ENCODE measurements at regions not wholly inside any gene's neighbourhood (a gene's known extent, or its start where the extent isn't known, plus 50 kb on each side); places are given as distances from the start of the nearest gene placed in this dataset.

DNA sequence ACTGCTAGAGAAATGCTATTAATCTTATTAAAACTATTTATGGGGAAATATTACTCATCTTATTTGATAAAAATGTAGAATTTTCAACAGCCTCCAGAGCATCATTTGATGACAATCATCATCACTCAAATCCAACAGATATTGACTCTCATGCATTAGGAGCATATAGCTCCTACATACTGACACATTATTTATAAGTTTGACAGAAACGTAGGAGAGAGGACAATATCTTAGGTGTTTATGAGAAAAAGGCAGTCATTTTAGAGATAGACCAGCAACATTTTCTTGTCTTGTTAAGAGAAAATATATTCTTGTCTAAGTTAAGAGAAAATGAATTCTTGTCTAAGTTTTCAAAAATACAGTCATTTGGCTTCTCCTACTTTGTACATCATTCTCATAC is 2550.2 kb downstream of the PCDH7 start:
- DNase-seq (ENCODE audit: low read depth): no peak
- no peaks in the 10 kb centered on the region for H3K36me3 ChIP-seq (ENCODE audit: control insufficient read depth, insufficient read depth, low read length)
- no peak for TF ChIP-seq CTCF (IDR thresholded peaks at IDR 0.05; ENCODE audit: insufficient read depth, low read length, poor library complexity, severe bottlenecking)
- H3K4me3 ChIP-seq (ENCODE audit: low read depth, low read length): no peak overlapping the region
- H3K27me3 ChIP-seq (ENCODE audit: control insufficient read depth, insufficient read depth, low read length): no peaks in the 10 kb centered on the region

- no peak for TF ChIP-seq CTCF (IDR thresholded peaks at IDR 0.05; ENCODE audit: insufficient read depth, low read length, poor library complexity, severe bottlenecking)
- H3K27me3 ChIP-seq (ENCODE audit: control insufficient read depth, insufficient read depth, low read length): no peaks in the 10 kb centered on the region
- H3K4me3 ChIP-seq (ENCODE audit: low read depth, low read length): no peak overlapping the region
- H3K36me3 ChIP-seq (ENCODE audit: control insufficient read depth, insufficient read depth, low read length): no peaks in the 10 kb centered on the region
- no peak for DNase-seq (ENCODE audit: low read depth)
These were observed 2552.6 kb downstream of the PCDH7 start for GRCh38 chr4:33272722-33273121.

- Histone ChIP-seq H3K4me3 (ENCODE audit: low read depth, low read length) (no peak overlapping the region), H3K36me3 (ENCODE audit: control insufficient read depth, insufficient read depth, low read length) (no peaks in the 10 kb centered on the region), H3K27me3 (ENCODE audit: control insufficient read depth, insufficient read depth, low read length) (no peaks in the 10 kb centered on the region)
- TF ChIP-seq CTCF (IDR thresholded peaks at IDR 0.05; ENCODE audit: insufficient read depth, low read length, poor library complexity, severe bottlenecking): no peak
- DNase-seq (ENCODE audit: low read depth): no peak
These were observed 2563.6 kb downstream of the PCDH7 start for GRCh38 chr4:33283818-33284217.

GRCh38 chr4:33296876-33297455 is 2576.8 kb downstream of the PCDH7 start:
- no peaks in the 10 kb centered on the region for H3K27me3 ChIP-seq (ENCODE audit: control insufficient read depth, insufficient read depth, low read length)
- no peak overlapping the region for H3K4me3 ChIP-seq (ENCODE audit: low read depth, low read length)
- no peak for TF ChIP-seq CTCF (IDR thresholded peaks at IDR 0.05; ENCODE audit: insufficient read depth, low read length, poor library complexity, severe bottlenecking)
- no peak for DNase-seq (ENCODE audit: low read depth)
- no peaks in the 10 kb centered on the region for H3K36me3 ChIP-seq (ENCODE audit: control insufficient read depth, insufficient read depth, low read length)

GRCh38 chr4:33302321-33302720 is 2582.2 kb downstream of the PCDH7 start:
- DNase-seq (ENCODE audit: low read depth): peak; percentile 12
- no peaks in the 10 kb centered on the region for H3K36me3 ChIP-seq (ENCODE audit: control insufficient read depth, insufficient read depth, low read length)
- no peaks in the 10 kb centered on the region for H3K27me3 ChIP-seq (ENCODE audit: control insufficient read depth, insufficient read depth, low read length)
- H3K4me3 ChIP-seq (ENCODE audit: low read depth, low read length): no peak overlapping the region
- no peak for TF ChIP-seq CTCF (IDR thresholded peaks at IDR 0.05; ENCODE audit: insufficient read depth, low read length, poor library complexity, severe bottlenecking)

DNA sequence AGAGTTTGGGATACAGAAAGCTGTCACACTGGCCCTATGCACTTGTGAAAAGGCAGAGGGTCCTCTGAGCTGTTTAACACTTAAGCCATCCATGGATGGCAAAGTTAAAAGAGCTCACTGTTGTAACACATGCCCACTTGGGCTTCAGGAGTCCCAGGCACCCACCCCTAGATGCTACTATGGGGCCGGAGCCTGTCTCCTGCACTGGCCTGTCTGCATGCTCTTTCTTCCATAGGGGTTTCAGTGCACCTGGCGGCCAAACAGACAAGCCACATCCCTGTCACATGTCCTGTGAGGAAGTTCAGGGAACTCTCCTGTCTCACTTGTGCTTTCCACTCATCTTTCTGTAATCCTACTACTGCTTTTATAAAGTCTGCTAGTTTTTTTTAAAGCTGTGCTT is 2586.0 kb downstream of the PCDH7 start:
- Histone ChIP-seq H3K36me3 (ENCODE audit: control insufficient read depth, insufficient read depth, low read length) (no peaks in the 10 kb centered on the region), H3K27me3 (ENCODE audit: control insufficient read depth, insufficient read depth, low read length) (no peaks in the 10 kb centered on the region), H3K4me3 (ENCODE audit: low read depth, low read length) (no peak overlapping the region)
- DNase-seq (ENCODE audit: low read depth): no peak
- TF ChIP-seq CTCF (IDR thresholded peaks at IDR 0.05; ENCODE audit: insufficient read depth, low read length, poor library complexity, severe bottlenecking): no peak

Measured in kidney epithelial cell (primary cell).